HG03565 (cell line): ENCODE measurements at regions not wholly inside any gene's neighbourhood (a gene's known extent, or its start where the extent isn't known, plus 50 kb on each side); places are given as distances from the start of the nearest gene placed in this dataset.

ENCODE experiments used
- ATAC-seq: cut with Tn5 transposase; IDR thresholded peaks from one replicate; pipeline ENCODE4 v1.9.1; 2021; ENCODE audit warnings: mild to moderate bottlenecking, moderate library complexity; ENCODE audit not compliant: unreplicated experiment

DNA sequence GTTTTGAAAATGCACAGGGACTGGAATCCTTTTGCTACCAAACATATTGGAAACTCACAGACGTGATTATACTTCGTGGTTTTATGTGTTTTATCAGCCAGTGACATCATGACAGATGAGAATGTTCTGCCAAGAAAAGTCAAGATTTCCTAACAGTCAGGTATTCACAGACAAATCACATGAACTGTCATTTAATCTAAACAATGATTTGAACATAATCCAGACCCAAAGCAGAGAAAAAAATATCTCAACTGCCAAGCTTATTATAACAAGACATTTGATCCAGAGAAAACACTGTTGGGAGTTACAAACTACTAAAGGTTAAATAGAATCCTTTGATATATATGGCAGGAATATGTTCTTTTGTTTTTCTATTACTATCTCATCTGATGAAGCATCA is 635.9 kb upstream of the FRG1 start:
- ATAC-seq = no peak

DNA sequence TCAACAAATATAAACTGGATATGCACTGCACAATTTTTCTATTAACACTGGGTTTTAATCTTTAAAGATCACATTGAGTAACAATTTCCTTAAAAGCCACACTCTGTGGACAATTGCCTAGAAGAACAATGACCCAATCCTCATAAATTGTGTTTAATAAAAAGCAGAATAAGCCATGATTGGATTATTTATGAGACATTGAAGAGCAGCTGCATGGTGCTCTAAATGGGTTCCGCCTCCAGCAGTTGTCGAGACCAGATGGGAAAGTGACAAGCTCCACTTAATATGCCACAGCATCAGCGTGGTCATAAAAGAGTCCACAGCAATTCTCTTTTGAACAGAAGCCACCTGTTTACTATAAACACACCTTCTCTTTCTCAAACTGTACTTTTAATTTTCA is 635.2 kb upstream of the FRG1 start:
- ATAC-seq = no peak

DNA sequence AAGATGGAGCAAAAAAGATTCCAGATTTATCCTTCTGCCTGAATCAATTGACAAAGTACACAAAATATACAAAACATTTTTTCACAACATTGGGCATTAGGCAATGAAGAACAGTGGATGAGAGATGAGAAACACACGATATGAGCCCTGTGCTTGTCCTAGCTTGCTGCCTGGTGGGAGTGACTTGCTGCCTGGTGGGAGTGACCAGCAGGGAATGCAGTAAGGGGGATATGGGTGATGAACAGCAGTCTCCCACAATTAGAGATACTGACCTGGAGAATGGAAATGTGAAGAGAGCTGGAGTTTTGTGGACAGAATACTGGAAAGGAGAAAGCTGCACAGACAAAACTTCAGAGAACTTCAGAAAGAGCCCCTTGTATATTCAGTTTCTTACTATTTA is 629.4 kb upstream of the FRG1 start:
- ATAC-seq = no peak

DNA sequence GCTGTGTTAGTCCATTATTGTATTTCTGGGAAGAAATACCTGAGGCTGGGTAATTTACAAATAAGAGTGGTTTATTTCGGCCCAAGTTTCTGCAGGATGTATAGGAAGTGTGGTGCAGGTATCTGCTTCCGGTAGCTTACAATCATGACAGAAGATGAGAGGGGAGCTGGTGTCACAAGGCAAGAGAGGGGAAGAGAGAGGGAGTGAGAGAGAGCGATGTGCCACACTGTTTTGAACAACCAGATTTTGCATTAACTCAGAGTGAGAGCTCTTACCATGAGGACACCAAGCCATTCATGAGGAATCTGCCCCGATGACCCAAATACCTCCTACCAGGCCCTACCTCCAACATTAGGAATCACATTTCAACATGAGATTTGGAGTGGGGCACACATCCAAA is 627.6 kb upstream of the FRG1 start:
- ATAC-seq = no peak

DNA sequence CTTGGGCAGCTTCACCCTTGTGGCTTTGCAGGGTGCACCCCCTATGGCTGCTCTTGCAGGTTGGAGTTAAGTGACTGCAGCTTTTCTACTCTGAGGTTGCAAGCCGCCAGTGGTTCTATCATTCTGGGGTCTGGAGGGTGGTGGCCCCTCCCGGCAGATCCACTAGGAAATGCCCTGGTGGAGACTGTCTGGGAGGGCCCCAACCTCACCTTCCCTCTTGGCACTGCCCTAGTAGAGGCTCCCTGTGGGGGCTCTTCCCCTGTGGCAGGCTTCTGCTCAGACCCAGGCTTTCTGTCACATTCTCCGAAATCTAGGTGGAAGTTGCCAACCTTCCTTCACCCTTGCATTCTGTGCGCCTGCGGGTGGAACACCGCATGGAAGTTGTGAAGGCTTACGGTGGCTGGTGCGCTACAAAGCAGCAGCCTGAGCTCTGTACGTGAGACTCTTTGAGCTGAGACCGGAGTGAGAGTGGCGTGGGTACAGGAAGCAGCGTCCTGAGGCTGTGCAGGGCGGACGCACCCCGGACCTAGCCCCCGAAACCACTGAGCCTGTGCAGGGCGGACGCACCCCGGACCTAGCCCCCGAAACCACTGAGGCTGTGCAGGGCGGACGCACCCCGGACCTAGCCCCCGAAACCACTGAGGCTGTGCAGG is 626.7 kb upstream of the FRG1 start:
- no peak for ATAC-seq

DNA sequence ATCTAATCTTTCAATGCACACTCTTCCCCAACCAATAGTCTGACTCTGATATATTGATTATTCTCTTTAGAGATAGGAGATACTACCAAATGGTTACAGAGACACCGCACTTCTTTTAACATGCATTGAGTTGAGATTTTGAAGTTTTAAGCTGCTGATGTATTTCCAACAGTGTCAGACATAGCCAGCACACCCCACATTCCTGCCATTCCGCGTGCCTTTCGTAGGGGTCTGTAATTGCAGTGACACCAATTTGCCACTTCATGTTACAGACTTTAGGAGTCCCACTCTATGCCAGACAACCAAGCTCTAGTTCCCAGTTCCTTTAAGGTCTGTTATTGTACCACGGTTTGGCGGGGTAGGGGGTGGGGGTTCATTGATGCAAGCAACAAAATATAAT is 618.2 kb upstream of the FRG1 start:
- ATAC-seq = no peak

DNA sequence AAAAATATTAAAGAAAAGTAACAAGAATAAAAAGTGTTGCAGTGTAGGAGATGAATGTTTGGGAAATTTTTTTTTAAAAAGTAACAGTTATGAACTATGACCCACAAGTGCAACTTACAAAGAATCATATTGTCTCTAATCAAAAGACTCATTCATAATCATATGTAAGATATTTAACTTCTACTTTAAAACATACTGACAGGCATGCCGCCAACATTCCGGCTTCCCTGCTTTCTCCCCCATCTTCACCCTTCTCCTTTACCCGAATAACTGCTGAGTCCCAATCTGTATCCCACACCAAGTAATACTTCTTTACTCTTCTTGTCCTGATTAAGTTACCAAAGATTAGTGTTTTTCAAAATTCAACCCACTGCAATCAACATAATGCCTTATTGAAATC is 598.8 kb upstream of the FRG1 start:
- no peak for ATAC-seq

DNA sequence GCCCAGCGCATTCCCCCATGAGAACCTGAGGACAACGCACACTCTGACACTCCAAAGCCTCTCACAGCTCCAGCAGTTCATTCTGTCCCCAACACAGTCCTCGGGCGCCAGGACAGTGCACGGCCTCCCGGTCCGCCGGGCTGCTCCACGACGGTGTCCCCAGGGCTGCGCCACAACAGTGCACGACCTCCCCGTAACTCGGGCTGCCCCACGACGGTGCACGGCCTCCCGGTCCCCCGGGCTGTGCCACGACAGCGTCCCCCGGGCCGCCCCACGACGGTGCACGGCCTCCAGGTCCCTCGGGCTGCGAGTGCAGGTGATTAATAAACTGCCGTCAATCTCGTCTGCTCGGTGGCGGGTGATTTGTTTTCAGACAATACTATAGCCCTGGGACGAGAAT is 585.1 kb upstream of the FRG1 start:
- ATAC-seq = no peak

DNA sequence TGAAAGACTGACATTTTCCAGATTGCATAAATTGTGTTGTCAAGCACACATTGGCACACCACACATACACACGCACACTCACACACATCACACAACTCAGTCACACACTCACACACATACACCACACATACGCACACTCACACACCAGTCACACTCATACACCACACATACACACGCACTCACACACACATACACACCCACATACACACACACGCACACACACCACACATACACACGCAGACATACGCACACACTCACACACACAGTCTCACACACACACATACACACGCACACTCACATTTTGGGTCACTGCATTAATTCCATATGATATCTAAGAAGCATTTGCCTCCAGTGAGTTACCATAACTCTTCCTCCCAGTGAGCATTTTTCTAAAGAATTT is 578.3 kb upstream of the FRG1 start:
- no peak for ATAC-seq

DNA sequence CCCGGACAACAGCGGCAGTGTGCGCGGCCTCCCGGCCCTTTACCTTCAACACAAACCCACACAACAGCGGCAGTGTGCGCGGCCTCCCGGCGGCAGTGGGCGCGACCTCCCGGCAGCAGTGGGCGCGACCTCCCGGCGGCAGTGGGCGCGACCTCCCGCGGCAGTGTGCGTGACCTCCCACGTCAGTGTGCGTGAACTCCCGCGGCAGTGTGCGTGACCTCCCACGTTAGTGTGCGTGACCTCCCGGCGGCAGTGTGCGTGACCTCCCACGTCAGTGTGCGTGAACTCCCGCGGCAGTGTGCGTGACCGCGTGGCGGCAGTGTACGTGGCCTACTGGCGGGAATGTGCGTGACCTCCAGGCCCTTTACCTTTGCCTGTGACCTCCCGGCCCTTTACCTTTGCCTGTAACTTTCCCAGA is 576.6 kb upstream of the FRG1 start:
- ATAC-seq = no peak

DNA sequence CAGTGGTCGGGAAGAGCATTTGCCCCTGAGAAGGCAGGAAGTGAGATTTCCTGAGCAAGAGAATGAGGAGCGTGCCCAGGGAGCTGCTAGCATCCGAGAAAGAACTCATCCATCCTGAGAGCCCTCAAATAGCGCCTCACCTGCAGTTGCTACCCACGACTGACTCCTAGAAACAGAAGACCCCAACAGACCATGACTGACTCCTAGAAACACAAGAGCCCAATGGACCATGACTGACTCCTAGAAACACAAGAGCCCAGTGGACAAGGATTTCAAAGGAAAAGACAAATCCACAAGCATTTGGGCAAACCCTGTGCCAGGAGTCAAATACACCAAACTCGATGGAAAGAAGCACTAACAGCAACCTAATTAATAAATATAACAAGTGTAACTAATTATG is 575.2 kb upstream of the FRG1 start:
- no peak for ATAC-seq

DNA sequence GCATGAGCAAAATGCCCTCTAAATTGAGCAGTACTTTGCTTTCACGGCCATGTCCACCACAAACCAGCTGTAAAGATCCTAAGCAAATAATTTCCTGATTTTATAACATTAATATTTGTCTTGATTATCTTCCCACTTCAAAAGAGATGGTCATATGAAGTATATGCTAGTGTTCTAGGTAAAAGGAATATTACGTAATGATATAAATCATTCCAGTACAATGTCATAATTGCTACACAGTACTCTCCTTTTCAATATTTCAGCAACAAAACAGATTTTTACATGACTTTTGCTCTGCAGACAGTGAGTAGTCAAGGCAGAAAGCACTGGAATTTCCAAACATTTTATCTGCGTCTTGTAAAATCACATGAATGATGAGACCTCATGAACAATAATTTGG is 572.8 kb upstream of the FRG1 start:
- no peak for ATAC-seq

DNA sequence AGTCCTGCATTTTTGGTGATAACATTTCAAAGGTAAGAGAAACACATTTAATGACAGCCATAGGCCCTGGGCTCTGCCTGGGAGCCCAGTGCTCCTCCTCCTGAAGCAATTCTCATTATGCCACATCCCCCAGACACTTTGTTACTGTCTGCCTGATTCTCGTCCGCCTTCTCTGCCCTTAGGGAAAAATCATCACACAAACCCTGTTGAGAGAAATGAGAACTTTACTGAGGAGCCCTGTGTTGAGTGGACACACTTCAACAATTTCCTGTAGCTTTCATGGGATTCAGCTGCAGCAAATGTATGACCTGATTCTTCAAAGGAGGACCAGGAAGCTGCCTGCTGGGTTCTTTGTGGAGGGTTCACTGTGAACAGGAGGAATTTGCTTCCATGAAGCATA is 566.5 kb upstream of the FRG1 start:
- no peak for ATAC-seq

DNA sequence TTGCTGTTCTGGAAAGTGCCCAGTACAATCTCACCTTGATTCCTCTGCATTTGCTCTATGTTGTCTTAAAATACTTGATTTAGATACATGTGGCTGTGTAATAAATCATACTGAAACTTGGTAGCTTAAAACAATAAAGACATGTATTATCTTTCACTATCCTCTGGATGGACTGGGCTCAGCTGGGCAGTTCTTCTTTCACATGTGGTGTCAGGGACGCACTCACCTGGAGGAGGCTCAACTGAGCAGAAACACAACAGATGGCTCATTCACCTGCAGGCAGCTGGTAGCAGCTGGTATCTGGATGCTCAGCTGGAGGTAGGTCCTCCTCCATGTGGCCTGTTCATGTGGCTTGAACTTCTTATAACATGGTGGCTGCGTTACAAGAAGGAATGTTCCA is 563.8 kb upstream of the FRG1 start:
- no peak for ATAC-seq

DNA sequence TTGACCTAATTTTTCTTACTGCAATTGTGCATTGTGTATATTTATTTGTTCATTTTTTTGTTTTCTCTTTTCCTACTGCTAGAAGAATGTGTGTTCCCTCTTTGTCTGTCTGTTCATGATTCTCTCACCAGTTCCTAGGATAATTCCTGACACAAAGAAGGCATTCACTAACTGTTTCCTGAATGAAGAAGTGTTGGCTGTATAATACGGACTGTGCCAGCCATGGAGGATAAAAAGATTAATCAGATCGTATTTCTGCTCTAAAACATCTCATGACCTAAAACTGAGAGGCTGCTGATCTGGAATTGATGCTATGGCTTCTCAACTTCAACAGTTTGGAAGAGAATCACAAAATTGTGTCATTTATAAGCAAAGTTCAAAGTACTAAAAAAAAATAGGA is 563.1 kb upstream of the FRG1 start:
- no peak for ATAC-seq

DNA sequence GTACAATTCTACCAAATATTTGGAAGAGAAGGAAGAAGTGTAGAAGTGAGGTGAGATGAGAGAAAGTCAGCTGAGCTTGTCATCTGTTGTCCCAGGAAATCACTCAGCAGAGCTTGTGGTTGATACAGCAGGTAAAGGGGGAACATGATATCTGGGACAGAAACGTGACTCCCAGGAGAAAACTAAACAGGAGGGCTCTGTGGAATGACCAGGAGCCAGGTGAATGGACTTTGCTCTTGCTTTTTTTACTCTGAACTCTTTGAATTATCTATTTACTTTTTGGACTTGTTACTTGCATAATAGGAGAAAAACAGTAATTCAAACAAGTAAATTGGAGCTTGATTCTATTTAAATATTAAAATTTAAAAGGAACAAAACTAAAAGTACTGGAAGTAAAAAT is 555.6 kb upstream of the FRG1 start:
- no peak for ATAC-seq

DNA sequence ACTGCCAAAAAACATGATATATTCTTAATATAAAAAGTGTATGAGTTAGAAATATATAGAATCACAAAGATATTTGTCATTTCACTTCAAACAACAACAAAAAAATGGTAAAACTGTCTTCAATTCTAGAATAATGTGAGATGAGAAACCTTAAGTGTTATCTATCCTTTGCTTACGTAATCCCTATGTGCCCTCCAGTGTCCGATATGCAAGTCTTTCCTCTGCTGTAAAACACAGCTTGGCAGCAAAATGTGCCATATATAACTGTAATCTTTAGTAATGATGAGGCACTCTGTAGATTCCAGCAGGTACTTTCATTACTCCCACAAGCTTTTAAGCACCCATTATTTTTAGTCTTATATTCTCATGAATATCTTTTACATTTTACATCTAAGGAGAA is 555.1 kb upstream of the FRG1 start:
- no peak for ATAC-seq

DNA sequence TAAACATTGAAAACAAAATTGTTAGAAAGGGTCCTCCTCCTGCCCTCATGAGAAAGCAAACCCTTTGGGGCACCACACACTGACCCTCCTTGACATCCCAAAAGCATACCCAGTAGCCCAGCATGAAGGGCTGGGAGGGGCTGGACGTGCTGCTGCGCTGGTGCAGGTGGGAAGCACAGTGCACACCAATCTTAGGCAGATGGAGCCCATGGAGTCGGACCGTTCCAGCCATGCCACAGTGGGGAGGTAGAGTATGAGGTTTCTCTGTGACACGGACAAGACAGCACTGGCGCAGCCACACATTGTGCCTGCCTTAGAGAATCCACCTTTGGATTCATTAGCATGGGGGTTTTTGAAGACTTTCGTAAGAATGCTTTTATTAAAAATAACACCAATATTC is 544.2 kb upstream of the FRG1 start:
- no peak for ATAC-seq

DNA sequence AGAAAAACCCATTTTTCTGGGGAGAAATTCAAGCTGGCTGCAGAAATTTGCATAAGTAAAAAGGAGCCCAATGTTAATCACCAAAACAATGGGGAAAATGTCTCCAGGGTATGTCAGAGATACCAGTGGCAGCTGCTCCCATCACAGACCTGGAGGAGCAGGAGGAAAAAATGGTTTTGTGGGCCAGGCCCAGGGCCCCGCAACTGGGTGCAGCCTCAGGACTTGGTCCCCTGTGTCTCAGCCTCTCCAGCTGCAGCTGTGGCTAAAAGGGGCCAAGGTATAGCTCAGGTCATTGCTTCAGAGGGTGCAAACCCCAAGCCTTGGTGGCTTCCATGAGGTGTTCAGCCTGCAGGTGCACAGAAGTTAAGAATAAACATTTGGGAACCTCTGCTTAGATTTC is 536.4 kb upstream of the FRG1 start:
- no peak for ATAC-seq

DNA sequence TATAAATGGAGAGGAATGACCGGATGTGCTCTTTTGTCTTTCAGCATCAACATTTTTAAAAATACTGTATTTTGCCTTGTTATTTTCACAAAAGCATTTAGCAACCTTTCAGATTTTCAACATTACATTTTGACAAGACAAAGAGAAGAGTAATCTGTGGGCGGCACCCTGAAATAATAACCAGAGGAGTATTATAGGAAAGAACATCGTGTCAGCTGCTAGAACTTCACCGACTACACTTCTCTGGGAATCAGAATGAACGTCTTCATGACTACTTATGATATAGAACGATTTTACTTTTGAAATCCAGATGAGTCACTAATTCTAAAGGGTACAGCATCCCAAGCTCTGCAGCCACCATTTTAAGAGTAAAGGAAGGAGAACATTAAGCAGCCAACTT is 531.5 kb upstream of the FRG1 start:
- ATAC-seq = no peak

DNA sequence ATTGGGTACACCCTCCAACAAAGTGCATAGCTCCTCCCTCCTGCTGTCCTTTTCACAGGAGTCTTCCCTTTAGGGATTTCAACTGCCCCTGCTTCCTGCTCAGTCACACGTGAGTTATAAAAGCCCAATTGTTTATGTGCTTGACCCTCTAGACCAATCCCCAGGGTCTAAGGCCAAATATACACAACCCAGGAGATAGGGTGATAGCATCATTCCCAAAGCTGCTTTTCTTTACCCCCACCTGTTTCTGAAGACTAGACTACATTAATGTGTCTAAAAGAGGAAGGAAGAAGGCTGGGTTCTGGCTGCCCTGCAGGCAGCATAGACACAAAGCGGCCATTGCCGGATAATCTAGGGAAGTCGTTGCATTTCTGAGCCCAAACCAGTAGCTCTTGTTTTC is 526.7 kb upstream of the FRG1 start:
- no peak for ATAC-seq

DNA sequence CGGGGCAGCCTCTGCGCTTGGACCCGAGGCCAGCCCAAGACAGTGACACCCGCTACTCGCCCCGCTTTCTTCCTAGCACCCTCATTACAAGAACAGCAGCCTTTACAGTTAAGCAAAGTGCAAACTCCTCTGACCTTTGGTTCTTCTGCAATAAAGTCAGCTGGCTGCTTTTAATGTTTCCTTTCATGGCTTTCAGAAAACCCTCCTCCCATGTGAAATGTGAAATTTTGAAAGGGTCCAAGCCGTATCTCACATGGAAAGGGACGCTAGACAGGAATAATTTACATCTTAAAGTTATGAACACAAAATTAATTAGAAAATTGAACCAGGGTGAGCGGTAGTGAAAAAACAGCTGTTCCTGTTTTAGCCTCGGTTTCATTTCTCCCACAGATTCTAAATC is 520.1 kb upstream of the FRG1 start:
- no peak for ATAC-seq

DNA sequence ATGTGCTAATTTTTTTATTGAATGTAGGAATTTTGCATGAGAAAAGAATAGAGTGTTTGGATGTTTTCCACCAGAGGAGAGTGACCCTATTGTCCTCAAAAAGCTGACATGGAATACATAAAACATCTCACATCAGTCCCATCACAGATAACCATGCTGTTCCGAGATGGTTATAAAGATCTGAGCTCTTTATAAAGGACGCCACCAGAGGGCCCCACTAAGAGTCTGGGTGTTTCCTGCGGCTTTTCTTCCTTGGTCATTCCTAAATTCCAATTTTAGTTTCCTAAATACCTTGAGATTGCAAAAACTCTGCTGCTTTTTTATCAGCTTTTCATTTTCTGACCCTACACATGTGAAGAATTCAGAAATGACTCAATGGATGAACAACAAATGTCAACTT is 504.5 kb upstream of the FRG1 start:
- ATAC-seq = no peak

DNA sequence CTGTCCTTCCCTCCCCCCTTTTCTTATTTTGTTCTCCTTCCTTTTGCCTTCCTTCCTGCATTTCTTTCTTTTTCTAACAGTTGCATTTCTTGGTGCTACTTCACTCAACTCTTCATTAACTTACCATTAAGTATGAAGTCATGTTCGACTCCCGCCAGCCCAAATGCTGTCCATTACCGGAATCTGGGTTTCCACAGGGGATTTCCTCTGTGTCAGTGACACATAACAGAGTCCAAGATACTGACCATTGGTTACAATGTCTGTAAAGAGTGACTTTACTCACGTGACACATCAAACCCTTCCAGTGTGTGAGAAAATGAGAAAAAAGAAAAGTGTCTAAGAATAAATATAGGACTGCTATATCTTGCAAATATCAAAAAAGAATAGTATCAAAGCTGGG is 500.0 kb upstream of the FRG1 start:
- ATAC-seq = no peak
